GM13976 (cell line): ENCODE measurements at regions not wholly inside any gene's neighbourhood (a gene's known extent, or its start where the extent isn't known, plus 50 kb on each side); places are given as distances from the start of the nearest gene placed in this dataset.

Experiments
- DNase-seq: peaks from one replicate; pipeline ENCODE4 v3.0.0; 2012; ENCODE audit warnings: low spot score
- CTCF ChIP-seq: IDR thresholded peaks from 2 replicates; pipeline ENCODE4 v1.5.1; 2012; ENCODE audit warnings: borderline replicate concordance, mild to moderate bottlenecking; ENCODE audit not compliant: insufficient read depth; ENCODE audit errors: extremely low read depth, missing control alignments, control extremely low read depth
- in situ Hi-C: fragments of 300-500 bp; cut with MboI; formaldehyde crosslinking; loops from one replicate; pipeline ENCODE4 v1.12.0; 2022; ENCODE audit warnings: low sequenced_read_pairs, mixed read lengths, inconsistent platforms; ENCODE audit not compliant: unreplicated experiment

GRCh38 chr11:34758262-34758661 lies 137.4 kb downstream of the EHF start:
- TF ChIP-seq CTCF, result no peak
- in situ Hi-C loops, result no loop called here
- DNase-seq, result no peak

GRCh38 chr11:34757026-34757451 lies 136.1 kb downstream of the EHF start:
- TF ChIP-seq CTCF, result no peak
- in situ Hi-C loops, result no loop called here
- no peak for DNase-seq

GRCh38 chr11:34756591-34756990 lies 135.7 kb downstream of the EHF start:
- in situ Hi-C loops, result no loop called here
- no peak for TF ChIP-seq CTCF

GRCh38 chr11:34755671-34756070 lies 134.8 kb downstream of the EHF start:
- no peak for DNase-seq
- in situ Hi-C loops, result no loop called here
- TF ChIP-seq CTCF, result no peak

More at GRCh38 chr11:34756591-34756990, 135.7 kb downstream of the EHF start:
- no peak for DNase-seq

- in situ Hi-C loops, result no loop called here
- TF ChIP-seq CTCF, result no peak
- DNase-seq, result no peak
These were observed 133.4 kb downstream of the EHF start for GRCh38 chr11:34754171-34754823.

GRCh38 chr11:34750692-34751405 lies 130.0 kb downstream of the EHF start:
- TF ChIP-seq CTCF, result no peak
- no peak for DNase-seq
- in situ Hi-C loops, result no loop called here
